ENCODE measurements at regions not wholly inside any gene's neighbourhood (a gene's known extent, or its start where the extent isn't known, plus 50 kb on each side); places are given as distances from the start of the nearest gene placed in this dataset.

GRCh38 chr4:35080799-35081198, 1163.5 kb downstream of the ARAP2 start:
- TF ChIP-seq CTCF (IDR thresholded peaks at IDR 0.05) (no peak), POLR2A (IDR thresholded peaks at IDR 0.05) (no peak), POLR2AphosphoS5 (IDR thresholded peaks at IDR 0.05) (no peak), EP300 (IDR thresholded peaks at IDR 0.05) (no peak)
